CD1c-positive myeloid dendritic cell (primary cell): ENCODE measurements at regions not wholly inside any gene's neighbourhood (a gene's known extent, or its start where the extent isn't known, plus 50 kb on each side); places are given as distances from the start of the nearest gene placed in this dataset.

Source experiments
- DNase-seq: peaks from one replicate; pipeline ENCODE4 v3.0.0-alpha.2; 2016; ENCODE audit errors: extremely low spot score

GRCh38 chr1:50295566-50295965 lies 127.7 kb downstream of the DMRTA2 start:
- no peak for DNase-seq

- DNase-seq, result no peak
Observed at GRCh38 chr1:50292276-50292675, 131.0 kb downstream of the DMRTA2 start.

- DNase-seq, result no peak
Observed at GRCh38 chr1:50289495-50289894, 133.7 kb downstream of the DMRTA2 start.

GRCh38 chr1:50285994-50286393 lies 137.2 kb downstream of the DMRTA2 start:
- no peak for DNase-seq

GRCh38 chr1:50279622-50280330 lies 143.5 kb downstream of the DMRTA2 start:
- DNase-seq, result no peak

- DNase-seq, result no peak
Observed at GRCh38 chr1:50278961-50279360, 144.3 kb downstream of the DMRTA2 start.

- DNase-seq, result no peak
Observed at GRCh38 chr1:50278410-50278809, 144.8 kb downstream of the DMRTA2 start.

GRCh38 chr1:50275566-50275965 lies 147.7 kb downstream of the DMRTA2 start:
- DNase-seq, result no peak

- DNase-seq, result no peak
Observed at GRCh38 chr1:50272912-50273311, 150.3 kb downstream of the DMRTA2 start.

GRCh38 chr1:50271968-50272578 lies 151.2 kb downstream of the DMRTA2 start:
- peak; percentile 30 for DNase-seq

- no peak for DNase-seq
Observed at GRCh38 chr1:50271337-50271736, 151.9 kb downstream of the DMRTA2 start.

GRCh38 chr1:50270926-50271325 lies 152.3 kb downstream of the DMRTA2 start:
- no peak for DNase-seq

- no peak for DNase-seq
Observed at GRCh38 chr1:50268049-50268448, 155.2 kb downstream of the DMRTA2 start.

GRCh38 chr1:50266509-50266908 lies 156.7 kb downstream of the DMRTA2 start:
- no peak for DNase-seq

GRCh38 chr1:50265790-50266314 lies 157.1 kb downstream of the ELAVL4 start:
- peak; percentile 3 for DNase-seq

GRCh38 chr1:50264590-50264989 lies 155.9 kb downstream of the ELAVL4 start:
- DNase-seq, result no peak

GRCh38 chr1:50262436-50262835 lies 153.7 kb downstream of the ELAVL4 start:
- no peak for DNase-seq

GRCh38 chr1:50261951-50262350 lies 153.2 kb downstream of the ELAVL4 start:
- no peak for DNase-seq

GRCh38 chr1:50257940-50258685 lies 149.4 kb downstream of the ELAVL4 start:
- DNase-seq, result no peak

- DNase-seq, result no peak
Observed at GRCh38 chr1:50257029-50257428, 148.3 kb downstream of the ELAVL4 start.
